ENCODE measurements at regions not wholly inside any gene's neighbourhood (a gene's known extent, or its start where the extent isn't known, plus 50 kb on each side); places are given as distances from the start of the nearest gene placed in this dataset.

- Mint-ChIP-seq H3K27ac (no peak overlapping the region), H3K27me3 (ENCODE audit: low read depth) (peaks cover 4% of the 10 kb centered on the region), H3K4me3 (no peak overlapping the region), H3K4me1 (no peaks in the 10 kb centered on the region), H3K9me3 (peaks cover 15% of the 10 kb centered on the region), H3K36me3 (ENCODE audit: low read depth) (no peaks in the 10 kb centered on the region)
- TF ChIP-seq CTCF (IDR thresholded peaks at IDR 0.05; ENCODE audit: unreplicated experiment in 3 of 3), result no peak
These were observed 232.1 kb downstream of the DUSP10 start for GRCh38 chr1:221509575-221510355.

- TF ChIP-seq CTCF (IDR thresholded peaks at IDR 0.05; ENCODE audit: unreplicated experiment in 3 of 3), result no peak
- H3K4me1 Mint-ChIP-seq, result no peaks in the 10 kb centered on the region
- peaks cover 4% of the 10 kb centered on the region for H3K27me3 Mint-ChIP-seq (ENCODE audit: low read depth)
- no peak overlapping the region for H3K4me3 Mint-ChIP-seq
- no peaks in the 10 kb centered on the region for H3K36me3 Mint-ChIP-seq (ENCODE audit: low read depth)
- H3K27ac Mint-ChIP-seq, result no peak overlapping the region
- H3K9me3 Mint-ChIP-seq, result peaks cover 7% of the 10 kb centered on the region
These were observed 230.9 kb downstream of the DUSP10 start for GRCh38 chr1:221510793-221511503.

GRCh38 chr1:221511797-221512196 is 230.1 kb downstream of the DUSP10 start:
- peaks cover 4% of the 10 kb centered on the region for H3K27me3 Mint-ChIP-seq (ENCODE audit: low read depth)
- H3K36me3 Mint-ChIP-seq (ENCODE audit: low read depth), result no peaks in the 10 kb centered on the region
- H3K27ac Mint-ChIP-seq, result no peak overlapping the region
- no peaks in the 10 kb centered on the region for H3K4me1 Mint-ChIP-seq
- H3K4me3 Mint-ChIP-seq, result no peak overlapping the region
- peaks cover 2% of the 10 kb centered on the region for H3K9me3 Mint-ChIP-seq
- no peak for TF ChIP-seq CTCF (IDR thresholded peaks at IDR 0.05; ENCODE audit: unreplicated experiment in 3 of 3)

GRCh38 chr1:221514806-221515205 is 227.1 kb downstream of the DUSP10 start:
- Mint-ChIP-seq H3K9me3 (no peaks in the 10 kb centered on the region), H3K27ac (no peak overlapping the region), H3K27me3 (ENCODE audit: low read depth) (peaks cover 7% of the 10 kb centered on the region), H3K36me3 (ENCODE audit: low read depth) (no peaks in the 10 kb centered on the region), H3K4me1 (peaks cover 8% of the 10 kb centered on the region), H3K4me3 (no peak overlapping the region)
- TF ChIP-seq CTCF (IDR thresholded peaks at IDR 0.05; ENCODE audit: unreplicated experiment in 3 of 3), result no peak

DNA sequence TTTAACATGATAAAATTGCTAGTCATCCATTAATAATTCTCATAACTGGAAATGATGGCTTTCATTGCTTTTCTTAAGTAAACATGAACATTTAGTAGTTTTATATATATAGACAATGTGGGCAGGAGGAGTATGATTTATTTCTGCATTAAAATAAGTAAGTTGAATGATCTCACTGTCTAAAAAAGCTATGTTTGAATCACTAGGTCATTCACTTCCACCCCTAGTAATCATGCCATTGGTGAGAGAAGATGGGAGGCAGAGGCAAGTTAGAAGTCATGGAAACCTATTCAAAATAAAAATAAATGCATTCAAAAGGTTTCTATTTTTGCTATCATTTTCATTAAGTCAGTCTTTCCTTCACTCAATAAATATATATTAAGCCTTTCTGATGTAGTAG is 226.4 kb downstream of the DUSP10 start:
- H3K9me3 Mint-ChIP-seq, result no peaks in the 10 kb centered on the region
- peaks cover 8% of the 10 kb centered on the region for H3K27me3 Mint-ChIP-seq (ENCODE audit: low read depth)
- peaks cover 9% of the 10 kb centered on the region for H3K4me1 Mint-ChIP-seq
- H3K36me3 Mint-ChIP-seq (ENCODE audit: low read depth), result no peaks in the 10 kb centered on the region
- H3K27ac Mint-ChIP-seq, result no peak overlapping the region
- no peak overlapping the region for H3K4me3 Mint-ChIP-seq
- TF ChIP-seq CTCF (IDR thresholded peaks at IDR 0.05; ENCODE audit: unreplicated experiment in 3 of 3), result no peak

All from nephron (organoid).